HG02610 (cell line): ENCODE measurements at regions not wholly inside any gene's neighbourhood (a gene's known extent, or its start where the extent isn't known, plus 50 kb on each side); places are given as distances from the start of the nearest gene placed in this dataset.

Source experiments
- ATAC-seq: cut with Tn5 transposase; IDR thresholded peaks from one replicate; pipeline ENCODE4 v1.9.1; 2021; ENCODE audit warnings: mild to moderate bottlenecking, moderate library complexity; ENCODE audit not compliant: unreplicated experiment

GRCh38 chr6:168983925-168984324 is 269.7 kb downstream of the THBS2 start:
- ATAC-seq, result no peak

- no peak for ATAC-seq
These were observed 272.5 kb downstream of the THBS2 start for GRCh38 chr6:168981187-168981586.

GRCh38 chr6:168979254-168979653 is 274.4 kb downstream of the THBS2 start:
- ATAC-seq, result no peak

- no peak for ATAC-seq
These were observed 281.5 kb downstream of the THBS2 start for GRCh38 chr6:168972128-168972527.

GRCh38 chr6:168971549-168971948 is 282.1 kb downstream of the THBS2 start:
- ATAC-seq, result no peak

GRCh38 chr6:168968801-168969200 is 284.8 kb downstream of the THBS2 start:
- ATAC-seq, result no peak

GRCh38 chr6:168968228-168968627 is 285.4 kb downstream of the THBS2 start:
- no peak for ATAC-seq

GRCh38 chr6:168967281-168967925 is 286.2 kb downstream of the THBS2 start:
- no peak for ATAC-seq

- ATAC-seq, result no peak
These were observed 289.4 kb downstream of the THBS2 start for GRCh38 chr6:168964138-168964835.

- ATAC-seq, result no peak
These were observed 290.8 kb downstream of the THBS2 start for GRCh38 chr6:168962886-168963285.

- ATAC-seq, result no peak
These were observed 292.4 kb downstream of the THBS2 start for GRCh38 chr6:168961264-168961656.

- no peak for ATAC-seq
These were observed 292.9 kb downstream of the THBS2 start for GRCh38 chr6:168960551-168961263.

GRCh38 chr6:168959696-168960095 is 293.9 kb downstream of the THBS2 start:
- no peak for ATAC-seq

- peak; percentile 66 for ATAC-seq
These were observed 296.5 kb downstream of the THBS2 start for GRCh38 chr6:168956884-168957730.

- ATAC-seq, result no peak
These were observed 297.4 kb downstream of the THBS2 start for GRCh38 chr6:168956141-168956838.

GRCh38 chr6:168953461-168953860 is 300.2 kb downstream of the THBS2 start:
- no peak for ATAC-seq

GRCh38 chr6:168951217-168951616 is 302.4 kb downstream of the THBS2 start:
- no peak for ATAC-seq

- no peak for ATAC-seq
These were observed 302.8 kb downstream of the THBS2 start for GRCh38 chr6:168950858-168951214.

- no peak for ATAC-seq
These were observed 303.4 kb downstream of the THBS2 start for GRCh38 chr6:168949981-168950857.
